GM12891 (cell line): ENCODE measurements at regions not wholly inside any gene's neighbourhood (a gene's known extent, or its start where the extent isn't known, plus 50 kb on each side); places are given as distances from the start of the nearest gene placed in this dataset.
"Not testable (repeated sequence)": the region's sequence is repeated elsewhere in the genome, so short reads cannot be mapped to it uniquely, and the experiment has no call there.

ENCODE experiments used
- DNase-seq: peaks from one replicate; pipeline ENCODE4 v3.0.0; 2011; ENCODE audit warnings: low spot score; ENCODE audit not compliant: insufficient read length
- FAIRE-seq: peaks from 2 replicates; lab custom pipeline; 2011; peaks lifted over from hg19 to GRCh38; lab: Jason Lieb, UNC
- PAX5 ChIP-seq: IDR thresholded peaks from 2 replicates; pipeline ENCODE4 v1.6.1; 2011; ENCODE audit warnings: low read length, moderate library complexity, mild to moderate bottlenecking; ENCODE audit not compliant: insufficient read depth, severe bottlenecking
- POLR2A ChIP-seq: IDR thresholded peaks from 2 replicates; pipeline ENCODE4 v1.6.1; 2011; ENCODE audit warnings: low read depth, low read length, control low read depth
- POLR2AphosphoS5 ChIP-seq: IDR thresholded peaks from 2 replicates; pipeline ENCODE4 v1.6.1; 2011; ENCODE audit warnings: low read depth, low read length, control low read depth
- POU2F2 ChIP-seq: IDR thresholded peaks from 2 replicates; pipeline ENCODE4 v1.6.1; 2011; ENCODE audit warnings: low read depth, mild to moderate bottlenecking, control low read depth, low read length, moderate library complexity
- SPI1 ChIP-seq: IDR thresholded peaks from 2 replicates; pipeline ENCODE4 v1.6.1; 2011; ENCODE audit warnings: low read depth, low read length, control low read depth
- TAF1 ChIP-seq: IDR thresholded peaks from 2 replicates; pipeline ENCODE4 v1.6.1; 2011; ENCODE audit warnings: low read depth, low read length, control low read depth

DNA sequence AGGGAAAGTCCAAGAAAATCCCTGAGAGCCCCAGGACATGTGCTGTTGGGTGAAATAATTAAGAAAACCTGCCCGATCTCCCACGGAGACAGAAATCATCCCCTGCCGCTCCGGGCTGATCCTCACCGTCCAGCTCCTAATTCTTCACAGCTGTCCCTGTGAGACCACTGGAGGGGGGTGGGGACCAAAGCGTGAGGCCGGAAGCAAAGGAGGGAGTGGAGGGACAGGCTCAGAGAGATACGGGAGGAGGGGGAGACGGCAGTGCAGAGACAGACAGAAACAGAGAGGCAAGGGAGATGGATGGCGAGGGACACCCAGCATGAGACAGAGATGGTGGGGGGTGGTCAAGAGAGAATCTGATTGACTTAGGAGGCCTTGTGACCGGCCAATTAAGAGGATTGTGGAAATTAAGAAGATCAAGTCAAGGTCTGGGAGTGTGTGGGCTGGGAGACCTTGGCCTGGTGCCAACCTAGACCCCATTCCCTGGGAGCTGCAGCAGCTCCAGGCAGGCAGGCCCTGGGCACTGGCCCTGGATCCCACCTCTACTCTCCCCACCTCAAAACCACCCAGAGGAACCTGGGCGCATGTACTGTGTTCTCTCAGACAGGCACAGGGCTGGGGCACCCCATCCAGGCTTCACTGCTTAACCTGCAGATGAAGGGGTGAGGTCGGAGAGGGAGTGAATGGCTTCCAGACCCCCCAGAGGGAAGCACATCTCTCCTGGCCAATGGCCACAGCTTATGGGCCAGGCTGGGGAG is 113.2 kb upstream of the ALDH1A3 start:
- TF ChIP-seq SPI1 (no peak), POLR2A (no peak), POLR2AphosphoS5 (no peak)
- DNase-seq = no peak
- no peak for FAIRE-seq

DNA sequence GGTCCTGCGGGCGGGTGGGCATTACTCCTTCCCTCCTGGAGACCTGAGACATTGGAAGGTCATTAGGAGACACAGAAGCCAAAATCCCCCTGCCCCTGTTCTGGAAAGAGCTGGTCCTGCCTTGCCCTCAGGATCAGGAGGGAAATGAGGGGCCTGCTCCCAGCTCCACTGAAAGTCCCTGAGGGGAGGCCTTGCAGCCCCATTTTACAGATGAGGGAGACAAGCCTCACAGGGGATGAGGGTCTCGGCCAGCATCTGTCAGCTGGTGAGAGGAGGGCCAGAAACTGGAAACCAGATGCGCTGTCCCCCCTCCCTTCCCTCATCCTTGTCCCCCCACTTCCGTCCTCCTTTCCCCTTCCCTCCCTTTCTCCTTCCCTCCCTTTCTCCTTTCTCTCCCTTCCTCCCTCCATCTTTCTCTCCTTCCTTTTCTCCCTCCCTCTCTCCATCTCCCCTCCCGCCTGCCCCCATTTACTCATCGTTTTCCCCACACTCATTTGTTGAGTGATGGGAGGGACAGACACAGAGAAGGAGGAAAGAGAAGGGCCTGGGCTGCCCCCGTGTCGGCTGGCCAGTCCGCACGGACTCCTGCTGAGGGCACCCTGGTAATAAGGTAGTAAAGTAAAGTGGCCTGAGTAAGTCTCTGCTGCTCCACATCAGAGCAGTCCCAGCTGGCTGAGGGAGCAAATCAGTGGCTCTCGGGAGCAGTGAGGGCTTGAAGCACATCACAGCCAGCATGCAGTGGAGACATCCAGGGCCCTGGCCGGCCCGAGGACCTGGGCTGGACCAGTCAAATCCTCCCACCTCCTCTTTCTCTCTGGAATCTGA is 112.4 kb upstream of the ALDH1A3 start:
- TF ChIP-seq PAX5 (no peak), SPI1 (no peak), POLR2AphosphoS5 (no peak), POU2F2 (no peak), POLR2A (no peak), TAF1 (no peak)
- FAIRE-seq (no peak), DNase-seq (no peak)

DNA sequence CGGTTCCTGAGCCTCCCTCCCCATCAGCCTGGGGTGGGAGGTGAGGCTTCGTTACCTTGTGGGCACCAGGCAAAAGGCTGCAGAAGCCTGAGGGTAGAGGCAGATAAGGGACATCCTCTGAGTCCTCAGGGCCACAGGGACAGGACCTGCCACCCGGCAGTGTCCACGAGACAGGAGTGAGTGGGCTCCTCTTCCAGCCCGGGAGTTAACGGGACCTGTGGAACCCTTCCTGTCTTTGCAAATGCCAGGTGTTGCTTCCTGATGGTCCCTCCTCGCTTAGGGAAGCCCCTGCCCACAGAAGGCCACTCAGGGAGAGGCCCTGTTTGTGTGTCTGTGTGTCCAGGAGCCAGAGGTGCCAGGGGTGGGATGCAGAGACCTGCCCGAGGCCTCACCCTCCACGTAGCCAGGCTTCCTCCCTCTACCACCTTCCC is 111.1 kb upstream of the ALDH1A3 start:
- TF ChIP-seq SPI1 (no peak), TAF1 (no peak)
- no peak for DNase-seq
- FAIRE-seq = no peak

DNA sequence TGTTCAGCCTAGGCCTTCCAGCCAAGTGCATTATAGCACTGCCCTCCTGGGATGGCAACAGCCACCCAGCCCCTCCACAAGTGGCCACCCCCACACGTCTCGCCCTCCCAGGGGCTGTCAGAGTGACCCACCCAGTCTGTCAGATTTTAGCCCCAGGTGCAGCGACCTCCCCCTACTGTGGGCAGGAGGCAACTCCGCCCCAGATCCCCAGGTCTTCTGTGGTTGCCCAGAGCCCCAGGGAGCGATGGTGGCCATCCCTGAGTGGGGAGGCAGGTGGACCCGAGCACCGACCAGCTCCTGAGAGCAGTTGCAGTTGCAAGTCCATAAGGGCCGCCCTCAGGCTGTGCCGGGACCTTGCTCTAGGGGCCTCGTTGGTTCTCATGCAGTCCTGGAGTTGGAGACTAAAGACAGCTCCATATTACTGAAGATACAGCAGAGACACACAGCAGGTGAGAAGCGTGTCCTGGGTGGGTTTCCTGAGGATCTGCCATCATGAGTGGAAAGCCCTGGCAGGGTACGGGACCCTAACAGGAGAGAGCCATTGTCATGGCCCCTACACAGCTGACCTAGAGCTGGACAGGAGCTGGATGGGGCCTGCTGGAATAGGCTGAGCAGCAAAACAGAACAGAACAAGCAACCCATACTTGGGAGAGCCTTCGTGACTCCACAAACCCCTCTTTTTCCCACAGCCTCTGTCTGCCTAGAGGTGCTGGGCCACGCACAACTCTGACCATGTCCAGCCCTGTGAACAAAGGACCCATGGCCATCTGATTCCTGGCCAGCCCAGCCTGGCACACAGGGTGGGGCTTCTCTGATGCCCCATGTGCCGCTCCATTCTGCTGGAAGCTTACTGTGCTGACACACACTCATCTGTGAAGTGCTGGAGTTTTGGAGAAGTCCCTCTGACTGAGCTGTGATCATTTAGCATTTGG is 110.3 kb upstream of the ALDH1A3 start:
- no peak for TF ChIP-seq POLR2AphosphoS5
- no peak for TF ChIP-seq TAF1
- no peak for FAIRE-seq
- DNase-seq = no peak

DNA sequence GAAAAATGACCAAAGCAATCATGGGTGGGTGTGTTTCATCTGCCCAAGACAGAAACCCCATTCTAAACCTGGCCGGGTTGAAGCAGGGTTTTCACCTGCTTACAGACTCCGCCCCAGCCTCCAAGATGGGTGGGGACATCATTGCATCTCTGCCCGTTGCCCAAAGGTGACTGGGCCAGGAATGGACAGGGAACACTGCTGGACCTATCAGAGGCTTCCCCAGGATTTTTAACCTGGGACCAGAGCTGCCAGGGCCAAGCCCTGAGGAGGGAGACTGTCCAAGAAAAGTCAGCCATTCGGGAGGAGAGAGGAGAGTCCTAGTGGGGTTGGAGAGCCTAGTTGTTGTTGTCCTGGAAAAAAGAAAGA is 109.7 kb upstream of the ALDH1A3 start:
- DNase-seq (no peak), FAIRE-seq (no peak)
- TF ChIP-seq SPI1 (no peak), POLR2AphosphoS5 (no peak), POU2F2 (no peak), TAF1 (no peak), POLR2A (no peak), PAX5 (no peak)

DNA sequence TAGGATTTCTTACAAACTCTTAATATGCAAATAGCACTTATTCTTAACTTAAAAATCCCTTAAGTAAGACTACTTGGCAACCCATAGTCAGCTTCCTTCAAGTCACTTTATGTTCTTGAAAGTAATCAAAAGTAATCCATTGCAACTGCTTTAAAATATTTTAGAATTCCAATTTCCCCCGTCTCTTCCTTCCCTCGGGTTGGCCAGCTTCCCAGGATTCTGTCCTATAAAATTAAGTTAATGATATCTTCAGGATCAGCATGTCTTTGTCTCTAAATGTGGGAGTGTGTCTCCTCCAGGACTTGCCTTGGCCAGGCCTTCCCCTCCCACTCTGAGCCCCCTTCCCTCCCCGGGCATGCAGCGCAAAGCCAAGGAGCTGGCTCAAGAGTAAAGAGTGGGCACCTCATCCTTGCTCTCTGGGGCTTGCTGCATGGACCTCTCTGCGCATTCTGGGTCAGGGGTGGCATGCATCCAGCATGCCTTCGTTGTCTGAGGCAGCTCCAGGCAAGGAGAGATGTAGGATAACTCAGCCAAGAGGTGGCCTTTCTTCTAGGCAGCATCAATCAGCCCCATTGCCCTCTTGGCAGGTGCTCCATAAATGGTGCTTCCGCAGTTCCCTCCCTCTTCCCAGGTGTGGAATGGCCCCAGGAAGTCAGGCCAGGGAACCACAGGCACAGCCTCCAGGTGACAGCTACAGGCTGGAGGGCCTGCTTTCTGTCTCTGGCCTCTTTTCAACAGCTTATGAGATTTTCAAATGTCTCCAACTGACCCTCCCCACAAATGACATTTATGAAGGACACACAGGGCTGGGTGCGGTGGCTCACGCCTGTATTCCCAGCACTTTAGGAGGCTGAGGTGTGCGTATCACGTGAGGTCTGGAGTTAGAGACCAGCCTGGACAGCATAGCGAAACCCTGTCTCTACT is 108.7 kb upstream of the ALDH1A3 start:
- no peak for TF ChIP-seq POLR2AphosphoS5
- no peak for TF ChIP-seq TAF1
- no peak for TF ChIP-seq POU2F2
- TF ChIP-seq PAX5 = no peak
- TF ChIP-seq POLR2A = no peak
- TF ChIP-seq SPI1 = no peak
- no peak for DNase-seq
- no peak for FAIRE-seq

DNA sequence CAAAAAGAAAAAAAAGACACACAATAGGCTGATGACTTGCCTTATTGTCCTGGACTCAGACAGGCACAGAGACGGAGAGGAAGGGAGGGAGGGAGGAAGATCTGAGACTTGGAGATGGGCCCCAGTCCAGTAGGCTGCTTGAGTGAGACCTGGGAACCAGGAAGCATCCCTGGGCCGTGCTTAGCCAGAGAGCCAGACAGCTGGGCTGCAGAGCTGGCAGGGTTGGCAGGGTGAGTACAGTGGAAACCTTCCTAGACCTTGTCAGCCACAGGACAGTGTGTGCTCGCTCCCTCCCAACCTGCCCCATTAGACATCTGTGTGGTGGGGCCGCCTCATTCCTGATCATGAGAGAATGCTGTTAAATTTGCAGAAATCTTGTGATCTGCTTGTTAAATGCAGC is 107.9 kb upstream of the ALDH1A3 start:
- no peak for TF ChIP-seq TAF1

DNA sequence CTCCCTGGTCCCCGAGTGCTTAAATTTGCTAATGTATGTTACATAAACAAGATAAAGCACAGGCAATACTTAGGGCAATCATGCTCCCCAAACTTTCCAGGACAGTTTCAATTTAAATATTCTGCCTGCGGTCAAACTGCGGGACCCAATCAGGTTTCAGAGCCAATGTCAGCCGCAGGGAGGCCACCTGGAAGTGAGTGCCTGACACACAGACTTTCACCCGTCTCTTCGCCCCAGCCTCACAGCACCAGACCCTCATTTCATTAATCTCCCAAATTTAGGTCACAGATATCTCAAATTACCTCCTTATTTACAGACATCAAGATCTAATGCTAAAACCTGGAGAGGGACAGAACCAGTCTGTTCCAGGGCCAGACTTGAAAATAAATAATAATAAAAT is 107.2 kb upstream of the ALDH1A3 start:
- no peak for DNase-seq
- no peak for FAIRE-seq
- TF ChIP-seq TAF1 (no peak), POLR2AphosphoS5 (no peak), POLR2A (no peak), PAX5 (no peak), POU2F2 (no peak), SPI1 (no peak)

More for the DNA sequence above, 107.9 kb upstream of the ALDH1A3 start:
- DNase-seq (no peak), FAIRE-seq (no peak)

DNA sequence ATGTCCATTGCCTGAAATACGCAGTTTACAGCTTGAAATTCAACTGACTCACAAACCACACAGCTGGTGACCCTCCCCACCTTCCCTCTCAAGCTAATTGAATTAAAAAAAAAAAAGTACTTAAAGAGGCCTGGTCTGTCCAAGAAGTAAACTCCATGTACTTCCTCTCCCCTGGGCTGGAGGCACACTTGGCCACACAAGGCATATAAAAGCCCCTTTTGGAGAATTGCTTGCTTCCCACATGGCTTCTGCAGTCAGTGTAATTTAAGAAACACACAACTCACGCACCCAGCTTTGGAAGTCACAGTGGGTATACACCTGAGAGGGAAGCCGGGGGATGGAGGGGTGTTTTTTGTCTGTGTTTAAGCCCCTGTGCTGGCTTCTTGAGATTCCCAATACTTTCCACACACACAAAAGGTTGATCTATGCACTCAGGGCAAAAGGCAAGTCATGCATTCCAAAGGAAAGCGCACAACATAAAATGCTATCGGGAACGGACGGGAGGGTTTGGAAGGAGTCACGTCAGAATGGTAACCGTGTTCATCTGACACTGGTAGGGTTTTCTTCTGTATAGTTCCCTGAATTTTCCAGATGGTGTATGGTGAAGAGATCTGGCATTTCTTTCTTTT is 106.6 kb upstream of the ALDH1A3 start:
- TF ChIP-seq POU2F2 (no peak), TAF1 (no peak), PAX5 (no peak), POLR2A (no peak), SPI1 (no peak)
- FAIRE-seq (no peak), DNase-seq (no peak)

DNA sequence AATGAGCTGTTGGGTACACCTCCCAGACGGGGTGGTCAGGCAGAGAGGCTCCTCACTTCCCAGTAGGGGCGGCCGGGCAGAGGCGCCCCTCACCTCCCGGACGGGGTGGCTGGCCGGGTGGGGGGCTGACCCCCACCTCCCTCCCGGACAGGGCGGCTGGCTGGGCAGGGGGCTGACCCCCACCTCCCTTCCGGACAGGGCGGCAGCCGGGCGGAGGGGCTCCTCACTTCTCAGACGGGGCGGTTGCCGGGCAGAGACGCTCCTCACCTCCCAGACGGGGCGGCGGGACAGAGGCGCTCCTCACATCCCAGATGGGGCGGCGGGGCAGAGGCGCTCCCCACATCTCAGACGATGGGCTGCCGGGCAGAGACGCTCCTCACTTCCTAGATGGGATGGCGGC is 105.6 kb upstream of the ALDH1A3 start:
- FAIRE-seq, DNase-seq: not testable (repeated sequence)
